ENCODE measurements at regions not wholly inside any gene's neighbourhood (a gene's known extent, or its start where the extent isn't known, plus 50 kb on each side); places are given as distances from the start of the nearest gene placed in this dataset.

DNA sequence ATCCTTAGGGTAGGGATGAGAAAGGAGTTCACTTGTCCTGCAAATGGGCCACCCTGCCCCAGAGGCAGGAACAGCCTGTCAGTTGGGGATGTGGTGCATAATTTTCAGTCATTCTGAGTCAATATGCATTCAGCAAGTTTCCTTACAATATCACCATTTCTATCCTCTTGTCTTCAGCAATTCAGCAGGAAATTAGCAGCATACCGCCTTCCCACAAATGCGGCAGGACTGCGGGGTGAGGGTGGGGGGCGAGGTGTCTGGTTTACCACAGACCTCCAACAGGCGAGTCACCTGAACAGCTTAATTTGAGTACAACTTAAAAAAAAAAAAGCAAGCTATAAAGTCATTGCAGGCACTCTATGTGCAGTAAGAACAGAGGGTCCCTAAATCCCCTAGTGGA, 126.8 kb downstream of the MAP3K7 start:
- no peaks in the 10 kb centered on the region for H3K9me3 ChIP-seq (ENCODE audit: control insufficient read depth, low read length)
- H3K27me3 Mint-ChIP-seq (ENCODE audit: insufficient read depth): peaks cover 1% of the 10 kb centered on the region
- no peak overlapping the region for H3K27ac ChIP-seq (ENCODE audit: low read depth, low read length)
- no peak overlapping the region for H3K4me3 ChIP-seq (ENCODE audit: low read length)
- no peaks in the 10 kb centered on the region for H3K27me3 ChIP-seq (ENCODE audit: control insufficient read depth, insufficient read depth, low read length, poor library complexity, severe bottlenecking)
- H3K9me3 Mint-ChIP-seq: no peaks in the 10 kb centered on the region
- H3K4me1 ChIP-seq (ENCODE audit: control insufficient read depth, insufficient read depth, low read length): peaks cover 4% of the 10 kb centered on the region
- WGBS, 2 experiments (ENCODE audit: insufficient coverage in 1 of 2, insufficient read length in 1 of 2): 95 to 96% methylated on average over 5 of the region's 5 CpGs
- no peaks in the 10 kb centered on the region for H3K36me3 ChIP-seq (ENCODE audit: control insufficient read depth, insufficient read depth, low read length)
- H3K4me1 Mint-ChIP-seq: peaks cover 9% of the 10 kb centered on the region
- no peak overlapping the region for H3K27ac Mint-ChIP-seq
- H3K36me3 Mint-ChIP-seq (ENCODE audit: low read depth): no peaks in the 10 kb centered on the region
- TF ChIP-seq, protein P1, sequence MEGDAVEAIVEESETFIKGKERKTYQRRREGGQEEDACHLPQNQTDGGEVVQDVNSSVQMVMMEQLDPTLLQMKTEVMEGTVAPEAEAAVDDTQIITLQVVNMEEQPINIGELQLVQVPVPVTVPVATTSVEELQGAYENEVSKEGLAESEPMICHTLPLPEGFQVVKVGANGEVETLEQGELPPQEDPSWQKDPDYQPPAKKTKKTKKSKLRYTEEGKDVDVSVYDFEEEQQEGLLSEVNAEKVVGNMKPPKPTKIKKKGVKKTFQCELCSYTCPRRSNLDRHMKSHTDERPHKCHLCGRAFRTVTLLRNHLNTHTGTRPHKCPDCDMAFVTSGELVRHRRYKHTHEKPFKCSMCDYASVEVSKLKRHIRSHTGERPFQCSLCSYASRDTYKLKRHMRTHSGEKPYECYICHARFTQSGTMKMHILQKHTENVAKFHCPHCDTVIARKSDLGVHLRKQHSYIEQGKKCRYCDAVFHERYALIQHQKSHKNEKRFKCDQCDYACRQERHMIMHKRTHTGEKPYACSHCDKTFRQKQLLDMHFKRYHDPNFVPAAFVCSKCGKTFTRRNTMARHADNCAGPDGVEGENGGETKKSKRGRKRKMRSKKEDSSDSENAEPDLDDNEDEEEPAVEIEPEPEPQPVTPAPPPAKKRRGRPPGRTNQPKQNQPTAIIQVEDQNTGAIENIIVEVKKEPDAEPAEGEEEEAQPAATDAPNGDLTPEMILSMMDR (conservative IDR thresholded peaks at IDR 0.05): no peak
- DNase-seq: no peak
- H3K9ac ChIP-seq (ENCODE audit: extremely low read depth, low read length, poor library complexity, severe bottlenecking): no peak overlapping the region
- H3K4me3 Mint-ChIP-seq: no peak overlapping the region

DNA sequence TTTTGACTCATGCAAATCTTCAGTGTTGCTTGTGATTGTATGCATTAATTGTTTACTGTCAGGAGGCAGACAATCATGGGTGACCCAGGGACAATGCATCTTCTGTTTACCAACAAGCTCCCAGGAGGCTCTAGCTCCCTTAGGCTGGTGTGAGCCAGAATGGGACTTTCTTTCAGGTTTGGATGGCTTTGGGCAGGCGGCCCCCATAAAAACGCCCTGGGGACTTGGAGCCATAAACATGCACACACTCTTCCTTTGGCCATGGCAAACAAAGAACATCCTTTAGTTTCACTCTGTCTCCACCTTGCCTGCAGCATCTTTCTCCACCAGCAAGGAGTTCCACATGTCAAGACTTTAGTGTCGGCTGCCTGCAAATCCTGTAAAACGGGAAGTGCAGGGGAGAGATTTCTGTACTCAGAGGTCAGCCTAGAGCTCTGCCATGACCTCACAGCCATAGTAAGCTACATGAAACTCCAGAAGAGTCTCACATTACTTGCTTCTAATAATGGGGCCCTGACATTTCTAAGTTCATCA, 127.6 kb downstream of the MAP3K7 start:
- Histone ChIP-seq H3K4me3 (ENCODE audit: low read length) (no peak overlapping the region), H3K27ac (ENCODE audit: low read depth, low read length) (no peak overlapping the region), H3K4me1 (ENCODE audit: control insufficient read depth, insufficient read depth, low read length) (peaks cover 4% of the 10 kb centered on the region), H3K27me3 (ENCODE audit: control insufficient read depth, insufficient read depth, low read length, poor library complexity, severe bottlenecking) (no peaks in the 10 kb centered on the region), H3K9me3 (ENCODE audit: control insufficient read depth, low read length) (no peaks in the 10 kb centered on the region), H3K36me3 (ENCODE audit: control insufficient read depth, insufficient read depth, low read length) (no peaks in the 10 kb centered on the region), H3K9ac (ENCODE audit: extremely low read depth, low read length, poor library complexity, severe bottlenecking) (no peak overlapping the region)
- Mint-ChIP-seq H3K4me3 (no peak overlapping the region), H3K27me3 (ENCODE audit: insufficient read depth) (peaks cover 4% of the 10 kb centered on the region), H3K9me3 (no peaks in the 10 kb centered on the region), H3K27ac (no peak overlapping the region), H3K36me3 (ENCODE audit: low read depth) (no peaks in the 10 kb centered on the region), H3K4me1 (peaks cover 9% of the 10 kb centered on the region)
- WGBS, 2 experiments (ENCODE audit: insufficient coverage in 1 of 2, insufficient read length in 1 of 2): 64 to 90% methylated on average over 2 to 4 of the region's 4 CpGs
- DNase-seq: no peak
- TF ChIP-seq, protein P1 (conservative IDR thresholded peaks at IDR 0.05): no peak

DNA sequence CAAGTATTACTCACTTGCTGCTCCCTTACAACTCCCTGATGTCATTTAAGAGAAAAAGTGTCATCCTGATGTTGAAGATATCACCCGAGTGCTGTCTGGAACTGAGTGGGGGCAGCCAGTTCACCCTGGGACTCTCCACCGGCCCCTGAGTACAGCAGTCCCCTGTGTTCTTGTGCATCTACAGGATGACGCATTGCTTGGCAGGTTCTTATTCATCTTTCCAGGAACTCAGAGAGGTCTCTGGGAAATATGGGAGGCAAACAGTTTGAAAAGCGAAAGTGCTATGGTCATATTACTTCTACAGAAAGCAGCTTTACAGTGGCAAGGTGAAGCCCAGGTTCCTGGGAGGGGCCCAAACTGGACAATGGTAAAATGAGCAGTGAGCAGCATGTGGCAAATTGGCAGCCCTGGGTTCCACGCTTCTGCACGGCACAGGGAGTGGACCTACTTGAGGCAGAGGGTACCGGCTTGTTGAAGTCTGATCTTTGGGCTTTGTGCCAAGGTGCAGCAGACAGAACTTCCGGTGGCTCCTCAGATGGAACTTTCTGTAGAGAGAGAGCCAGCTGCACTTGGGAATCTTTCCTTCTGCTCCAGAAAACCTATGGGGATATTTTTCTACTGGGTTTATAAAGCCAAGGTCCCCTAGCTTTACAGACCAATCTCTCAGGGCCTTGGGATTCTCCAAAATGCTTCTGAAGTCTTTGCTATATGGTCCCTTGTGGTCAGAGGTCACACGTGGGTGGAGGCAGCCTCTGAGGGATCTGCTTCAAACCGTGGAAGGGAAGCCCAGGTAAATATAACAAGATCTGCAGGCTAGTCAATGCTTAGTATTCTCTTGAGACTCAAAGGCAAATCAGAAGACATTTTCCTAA, 128.3 kb downstream of the MAP3K7 start:
- Histone ChIP-seq H3K27me3 (ENCODE audit: control insufficient read depth, insufficient read depth, low read length, poor library complexity, severe bottlenecking) (no peaks in the 10 kb centered on the region), H3K27ac (ENCODE audit: low read depth, low read length) (no peak overlapping the region), H3K4me3 (ENCODE audit: low read length) (no peak overlapping the region), H3K4me1 (ENCODE audit: control insufficient read depth, insufficient read depth, low read length) (peaks cover 4% of the 10 kb centered on the region), H3K9me3 (ENCODE audit: control insufficient read depth, low read length) (no peaks in the 10 kb centered on the region), H3K36me3 (ENCODE audit: control insufficient read depth, insufficient read depth, low read length) (no peaks in the 10 kb centered on the region), H3K9ac (ENCODE audit: extremely low read depth, low read length, poor library complexity, severe bottlenecking) (no peak overlapping the region)
- no peaks in the 10 kb centered on the region for H3K9me3 Mint-ChIP-seq
- no peak for DNase-seq
- no peak overlapping the region for H3K4me3 Mint-ChIP-seq
- no peaks in the 10 kb centered on the region for H3K36me3 Mint-ChIP-seq (ENCODE audit: low read depth)
- H3K4me1 Mint-ChIP-seq: peaks cover 9% of the 10 kb centered on the region
- TF ChIP-seq, protein P1 (conservative IDR thresholded peaks at IDR 0.05): no peak
- peaks cover 4% of the 10 kb centered on the region for H3K27me3 Mint-ChIP-seq (ENCODE audit: insufficient read depth)
- 91 to 98% methylated on average over 7 to 10 of the region's 10 CpGs for WGBS, 2 experiments (ENCODE audit: insufficient coverage in 1 of 2, insufficient read length in 1 of 2)
- H3K27ac Mint-ChIP-seq: no peak overlapping the region
